Coronary artery (tissue), 2 donors: ENCODE measurements at regions not wholly inside any gene's neighbourhood (a gene's known extent, or its start where the extent isn't known, plus 50 kb on each side); places are given as distances from the start of the nearest gene placed in this dataset.

Experiments
- DNase-seq: peaks from one replicate; pipeline ENCODE4 v3.0.0-alpha.2; 2017; ENCODE audit warnings: low spot score
- H3K27ac ChIP-seq, 2 donors: fragments of 200-600 bp; sonication (generic); one replicate each; pipeline ENCODE4 v1.5.1; 2016 to 2019
- H3K4me3 ChIP-seq: fragments of 200-600 bp; sonication (generic); 2 replicates; pipeline ENCODE4 v1.5.1; 2016; ENCODE audit warnings: mild to moderate bottlenecking, moderate library complexity
- TF ChIP-seq, protein P1 (sequence below): fragments of 200-600 bp; sonication (generic); IDR thresholded peaks from one replicate; pipeline ENCODE4 v1.5.1; 2019; ENCODE audit warnings: antibody characterized with exemption

DNA sequence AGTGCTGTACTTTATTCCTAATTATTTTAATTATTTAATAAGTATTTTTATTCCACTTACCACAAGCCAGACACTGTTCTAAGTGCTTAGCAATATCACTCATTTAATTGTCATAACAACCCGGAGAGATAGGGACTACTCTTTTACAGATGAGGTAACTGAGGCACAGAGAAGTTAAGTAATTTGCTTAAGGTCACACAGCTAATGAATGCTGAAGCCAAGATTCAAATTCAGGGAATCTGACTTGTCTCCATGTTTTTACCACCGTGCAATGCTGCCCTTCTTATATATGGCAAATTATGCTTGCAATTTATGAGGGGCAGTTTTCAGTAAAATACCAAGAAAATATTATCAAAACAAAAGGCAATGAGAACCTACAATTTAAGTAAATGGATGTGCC lies 168.4 kb upstream of the KIF2A start:
- Histone ChIP-seq H3K4me3 (no peak overlapping the region), H3K27ac (no peak overlapping the region)
- TF ChIP-seq, protein P1, sequence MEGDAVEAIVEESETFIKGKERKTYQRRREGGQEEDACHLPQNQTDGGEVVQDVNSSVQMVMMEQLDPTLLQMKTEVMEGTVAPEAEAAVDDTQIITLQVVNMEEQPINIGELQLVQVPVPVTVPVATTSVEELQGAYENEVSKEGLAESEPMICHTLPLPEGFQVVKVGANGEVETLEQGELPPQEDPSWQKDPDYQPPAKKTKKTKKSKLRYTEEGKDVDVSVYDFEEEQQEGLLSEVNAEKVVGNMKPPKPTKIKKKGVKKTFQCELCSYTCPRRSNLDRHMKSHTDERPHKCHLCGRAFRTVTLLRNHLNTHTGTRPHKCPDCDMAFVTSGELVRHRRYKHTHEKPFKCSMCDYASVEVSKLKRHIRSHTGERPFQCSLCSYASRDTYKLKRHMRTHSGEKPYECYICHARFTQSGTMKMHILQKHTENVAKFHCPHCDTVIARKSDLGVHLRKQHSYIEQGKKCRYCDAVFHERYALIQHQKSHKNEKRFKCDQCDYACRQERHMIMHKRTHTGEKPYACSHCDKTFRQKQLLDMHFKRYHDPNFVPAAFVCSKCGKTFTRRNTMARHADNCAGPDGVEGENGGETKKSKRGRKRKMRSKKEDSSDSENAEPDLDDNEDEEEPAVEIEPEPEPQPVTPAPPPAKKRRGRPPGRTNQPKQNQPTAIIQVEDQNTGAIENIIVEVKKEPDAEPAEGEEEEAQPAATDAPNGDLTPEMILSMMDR = no peak
- DNase-seq = no peak

DNA sequence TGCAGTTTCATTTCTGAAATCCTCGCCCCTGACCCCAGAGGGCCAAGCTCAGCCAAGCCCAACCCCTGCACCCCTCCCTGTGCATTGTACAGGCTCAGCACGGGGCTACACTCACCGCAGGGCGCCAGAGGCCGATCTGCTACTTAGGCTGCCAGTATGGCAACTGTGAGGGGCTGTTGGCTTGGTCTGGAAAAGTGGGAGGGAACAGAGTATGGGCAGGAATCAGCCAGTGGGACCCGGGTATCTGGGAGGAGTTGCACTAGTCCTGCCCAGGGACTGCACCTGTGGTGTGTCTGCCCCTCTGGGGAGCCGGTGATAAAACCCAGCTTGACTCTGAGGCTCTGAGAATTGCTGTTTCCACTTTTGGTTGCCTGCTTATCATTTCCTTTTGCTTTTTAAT lies 167.4 kb upstream of the KIF2A start:
- Histone ChIP-seq H3K27ac (no peak overlapping the region), H3K4me3 (no peak overlapping the region)
- no peak for DNase-seq
- TF ChIP-seq, protein P1 = no peak

DNA sequence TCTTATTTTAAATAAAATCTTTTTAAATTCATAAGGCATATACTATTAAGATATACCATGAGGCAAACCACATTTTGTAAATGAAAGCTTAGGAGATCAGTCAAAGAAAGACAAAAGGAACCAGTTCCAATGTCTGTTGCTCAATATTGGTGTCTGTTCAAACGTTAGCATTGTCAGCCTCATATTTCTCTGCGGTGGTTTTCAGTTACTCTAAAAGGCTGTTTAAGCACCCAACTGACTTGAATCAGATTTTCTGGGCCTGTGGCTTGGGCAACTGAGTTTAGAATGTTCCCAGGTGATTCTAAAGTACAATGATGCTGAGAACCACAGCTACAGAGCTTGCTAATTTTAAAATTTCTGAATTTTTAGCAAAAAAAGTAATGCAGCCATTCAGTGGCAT lies 166.3 kb upstream of the KIF2A start:
- DNase-seq = no peak
- H3K4me3 ChIP-seq = no peak overlapping the region
- no peak overlapping the region for H3K27ac ChIP-seq
- TF ChIP-seq, protein P1 = no peak

DNA sequence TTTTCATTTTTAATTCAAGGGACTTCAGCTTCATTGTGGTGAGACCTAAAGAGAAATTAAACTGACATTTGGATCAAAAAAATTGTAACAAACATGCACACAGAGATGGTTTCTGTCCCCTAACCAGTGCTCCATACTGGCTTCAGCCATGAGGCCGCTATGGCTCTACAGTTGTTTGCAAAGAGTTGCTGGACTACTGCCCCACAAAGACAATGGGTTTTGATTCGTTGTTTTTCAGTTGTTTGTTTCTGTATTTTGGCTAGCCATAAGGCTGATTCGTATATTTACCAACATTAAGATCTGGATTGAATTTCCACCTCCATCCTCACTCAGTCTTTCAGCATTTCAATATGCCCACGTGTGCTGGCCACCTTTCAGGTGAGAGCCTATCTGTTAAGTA lies 163.7 kb upstream of the KIF2A start:
- H3K4me3 ChIP-seq = no peak overlapping the region
- TF ChIP-seq, protein P1 = no peak
- DNase-seq = no peak
- no peak overlapping the region for H3K27ac ChIP-seq

DNA sequence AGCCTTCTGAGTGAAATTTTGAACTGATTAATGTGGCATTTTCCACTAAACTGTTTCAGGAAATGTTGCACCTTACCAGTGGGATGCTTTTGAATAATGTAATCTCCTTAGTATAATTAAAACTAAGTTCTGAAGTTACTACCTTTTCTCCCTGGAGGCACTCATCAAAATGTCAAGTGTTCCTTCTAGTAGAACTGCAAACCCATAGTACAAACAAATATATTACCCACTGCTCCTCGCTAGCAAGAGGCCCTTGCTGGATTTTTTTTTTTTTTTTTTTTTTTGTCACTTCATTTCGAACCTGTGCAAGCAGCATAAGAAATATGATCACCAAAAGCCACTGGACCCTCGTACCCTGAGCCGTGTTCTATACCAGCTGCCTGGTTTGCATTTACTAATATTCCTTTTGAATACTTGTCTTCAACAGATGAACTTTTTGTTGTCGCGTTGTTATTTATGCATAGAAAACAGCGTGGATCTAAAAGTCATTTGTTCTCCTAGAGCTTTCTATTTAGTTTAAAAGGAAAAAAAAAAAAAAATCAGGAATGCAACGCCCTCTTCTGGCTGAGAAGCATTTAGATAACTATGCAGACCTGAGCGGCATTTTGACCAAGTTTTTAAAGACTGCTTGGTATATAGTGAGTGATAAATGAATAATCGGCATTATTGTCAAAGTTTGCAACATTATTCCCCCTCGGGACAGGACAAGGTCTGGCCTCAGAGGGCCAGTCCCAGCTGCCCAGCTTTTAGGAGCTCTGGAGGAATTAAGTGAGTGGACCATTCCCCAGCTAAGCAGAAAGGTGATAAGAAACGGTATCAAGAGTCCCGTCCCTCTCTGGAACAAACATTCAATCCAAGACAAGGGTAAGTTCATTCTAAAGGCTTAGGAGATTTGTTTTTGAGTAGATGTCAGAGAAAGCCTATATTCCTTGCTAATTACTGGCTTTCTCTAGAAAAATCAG lies 162.5 kb upstream of the KIF2A start:
- DNase-seq = no peak
- no peak overlapping the region for H3K27ac ChIP-seq

DNA sequence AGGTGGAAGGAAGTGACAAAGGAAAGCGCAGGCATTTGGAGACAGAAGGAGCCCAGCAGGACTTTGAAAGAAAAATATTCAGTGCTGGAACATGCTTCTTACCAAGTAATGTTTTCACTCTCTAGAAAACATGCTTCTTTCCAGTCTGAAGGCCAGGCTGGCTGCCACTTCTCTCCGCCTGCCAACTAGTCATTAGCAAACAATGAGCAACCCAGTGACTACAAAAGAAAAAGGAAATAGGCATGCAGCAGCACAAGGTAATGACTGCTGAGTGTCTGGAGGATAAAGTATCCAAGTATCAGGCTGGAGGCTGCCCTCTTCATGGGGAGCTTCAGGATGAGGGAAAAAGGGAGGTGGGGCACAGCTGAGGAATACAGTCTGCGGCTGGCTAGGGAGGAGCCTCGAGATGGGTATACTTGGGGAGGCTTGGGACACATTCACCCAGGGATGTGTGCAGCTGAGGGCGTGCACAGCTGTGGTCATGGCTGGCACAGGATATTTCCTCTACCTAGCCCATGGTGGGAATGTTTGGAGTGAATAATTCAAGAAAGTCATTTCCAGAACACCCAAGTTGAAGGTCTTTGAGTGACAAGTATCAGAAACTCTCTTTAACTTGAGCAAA lies 161.5 kb upstream of the KIF2A start:
- H3K27ac ChIP-seq = no peak overlapping the region
- no peak for DNase-seq

More for the DNA sequence above, 162.5 kb upstream of the KIF2A start:
- H3K4me3 ChIP-seq = no peak overlapping the region
- TF ChIP-seq, protein P1 = no peak

More for the DNA sequence above, 161.5 kb upstream of the KIF2A start:
- TF ChIP-seq, protein P1 = no peak
- no peak overlapping the region for H3K4me3 ChIP-seq
